GM10266 (cell line): ENCODE measurements at regions not wholly inside any gene's neighbourhood (a gene's known extent, or its start where the extent isn't known, plus 50 kb on each side); places are given as distances from the start of the nearest gene placed in this dataset.
"Not testable (repeated sequence)": the region's sequence is repeated elsewhere in the genome, so short reads cannot be mapped to it uniquely, and the experiment has no call there.

Experiments
- DNase-seq: peaks from one replicate; pipeline ENCODE4 v3.0.0; 2012; ENCODE audit errors: extremely low spot score
- TF ChIP-seq, protein P1 (sequence below): IDR thresholded peaks from 2 replicates; pipeline ENCODE4 v1.5.1; 2012; ENCODE audit warnings: mild to moderate bottlenecking, low read depth; ENCODE audit not compliant: control insufficient read depth, insufficient read depth; ENCODE audit errors: missing control alignments

- no peak for DNase-seq
- TF ChIP-seq, protein P1, sequence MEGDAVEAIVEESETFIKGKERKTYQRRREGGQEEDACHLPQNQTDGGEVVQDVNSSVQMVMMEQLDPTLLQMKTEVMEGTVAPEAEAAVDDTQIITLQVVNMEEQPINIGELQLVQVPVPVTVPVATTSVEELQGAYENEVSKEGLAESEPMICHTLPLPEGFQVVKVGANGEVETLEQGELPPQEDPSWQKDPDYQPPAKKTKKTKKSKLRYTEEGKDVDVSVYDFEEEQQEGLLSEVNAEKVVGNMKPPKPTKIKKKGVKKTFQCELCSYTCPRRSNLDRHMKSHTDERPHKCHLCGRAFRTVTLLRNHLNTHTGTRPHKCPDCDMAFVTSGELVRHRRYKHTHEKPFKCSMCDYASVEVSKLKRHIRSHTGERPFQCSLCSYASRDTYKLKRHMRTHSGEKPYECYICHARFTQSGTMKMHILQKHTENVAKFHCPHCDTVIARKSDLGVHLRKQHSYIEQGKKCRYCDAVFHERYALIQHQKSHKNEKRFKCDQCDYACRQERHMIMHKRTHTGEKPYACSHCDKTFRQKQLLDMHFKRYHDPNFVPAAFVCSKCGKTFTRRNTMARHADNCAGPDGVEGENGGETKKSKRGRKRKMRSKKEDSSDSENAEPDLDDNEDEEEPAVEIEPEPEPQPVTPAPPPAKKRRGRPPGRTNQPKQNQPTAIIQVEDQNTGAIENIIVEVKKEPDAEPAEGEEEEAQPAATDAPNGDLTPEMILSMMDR, result no peak
Observed at GRCh38 chr6:47419621-47420020, 58.0 kb upstream of the CD2AP start.

DNA sequence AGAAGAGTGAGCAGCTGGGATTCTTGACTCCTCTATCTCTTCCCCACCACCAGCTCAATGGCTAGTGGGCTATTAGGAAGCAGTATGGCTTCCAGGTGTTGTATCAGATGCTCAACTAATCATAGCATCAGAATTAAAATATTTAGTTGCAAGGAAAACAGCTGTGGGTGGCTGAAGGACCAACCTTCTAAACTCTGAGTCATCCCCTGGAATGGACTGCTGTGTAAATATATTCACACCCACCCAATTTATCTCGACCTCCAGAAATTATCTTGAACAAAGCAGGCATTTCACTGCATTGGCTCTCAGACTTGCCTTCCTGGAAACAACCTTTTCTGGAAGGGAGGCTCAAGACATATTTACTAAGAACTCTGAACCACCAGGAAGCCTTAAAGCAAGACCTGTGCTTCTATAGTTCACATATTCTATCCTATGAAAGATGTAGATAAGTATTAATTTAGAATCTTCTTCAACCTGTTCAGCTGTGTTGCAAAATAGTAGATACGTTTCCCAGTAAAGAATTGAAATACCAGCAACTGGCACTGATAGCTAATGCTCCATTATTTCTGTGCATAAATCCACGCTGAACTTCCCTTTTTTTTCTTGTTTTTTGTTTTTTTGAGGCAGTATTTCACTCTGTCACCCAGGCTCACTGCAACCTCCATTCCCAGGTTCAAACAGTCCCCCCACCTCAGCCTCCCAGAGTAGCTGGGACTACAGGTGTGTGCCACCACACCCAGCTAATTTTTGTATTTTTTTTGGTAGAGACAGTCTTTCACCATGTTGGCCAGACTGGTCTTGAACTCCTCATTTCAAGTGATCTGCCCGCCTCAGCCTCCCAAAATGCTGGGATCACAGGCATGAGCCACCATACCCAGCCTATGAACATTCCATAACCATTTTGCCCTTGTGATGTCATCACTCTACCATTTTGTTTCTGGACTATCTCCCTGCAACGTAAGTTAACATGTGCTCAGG lies 56.9 kb upstream of the CD2AP start:
- TF ChIP-seq, protein P1, result no peak
- DNase-seq, result no peak

- TF ChIP-seq, protein P1, result no peak
- no peak for DNase-seq
Observed at GRCh38 chr6:47423079-47423478, 54.5 kb upstream of the CD2AP start.

DNA sequence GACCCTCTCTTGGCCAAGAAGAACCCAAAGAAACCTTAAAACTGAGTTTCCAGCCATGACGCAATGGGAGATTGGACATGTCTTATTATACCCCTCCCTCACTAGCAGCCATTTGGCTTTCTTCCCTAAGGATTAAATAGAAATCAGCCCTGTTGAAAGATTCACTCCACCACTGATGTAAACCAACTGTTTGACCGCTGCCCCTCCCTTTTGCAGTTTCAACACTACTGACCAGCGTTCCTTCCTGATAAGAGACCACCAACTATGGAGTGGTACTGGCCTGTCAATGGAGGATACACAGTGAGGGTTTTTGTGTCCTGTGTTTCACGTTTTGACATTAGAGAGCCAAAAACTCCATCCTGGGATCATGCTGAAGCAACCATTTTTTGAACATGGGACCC lies 53.2 kb upstream of the CD2AP start:
- DNase-seq, result no peak
- TF ChIP-seq, protein P1, result no peak

DNA sequence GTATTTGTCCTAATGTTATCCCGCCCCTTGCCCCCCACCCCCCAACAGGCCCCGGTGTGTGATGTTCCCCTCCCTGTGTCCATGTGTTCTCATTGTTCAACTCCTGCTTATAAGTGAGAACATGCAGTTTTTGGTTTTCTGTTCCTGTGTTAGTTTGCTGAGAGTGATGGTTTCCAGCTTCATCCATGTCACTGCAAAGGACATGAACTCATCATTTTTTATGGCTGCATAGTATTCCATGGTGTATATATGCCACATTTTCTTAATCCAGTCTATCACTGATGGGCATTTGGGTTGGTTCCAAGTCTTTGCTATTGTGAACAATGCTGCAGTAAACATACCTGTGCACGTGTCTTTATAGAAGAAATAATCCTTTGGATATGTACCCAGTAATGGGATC lies 51.9 kb upstream of the CD2AP start:
- not testable (repeated sequence) for DNase-seq

GRCh38 chr6:47426524-47427302 lies 50.9 kb upstream of the CD2AP start:
- TF ChIP-seq, protein P1, result no peak
- no peak for DNase-seq

DNA sequence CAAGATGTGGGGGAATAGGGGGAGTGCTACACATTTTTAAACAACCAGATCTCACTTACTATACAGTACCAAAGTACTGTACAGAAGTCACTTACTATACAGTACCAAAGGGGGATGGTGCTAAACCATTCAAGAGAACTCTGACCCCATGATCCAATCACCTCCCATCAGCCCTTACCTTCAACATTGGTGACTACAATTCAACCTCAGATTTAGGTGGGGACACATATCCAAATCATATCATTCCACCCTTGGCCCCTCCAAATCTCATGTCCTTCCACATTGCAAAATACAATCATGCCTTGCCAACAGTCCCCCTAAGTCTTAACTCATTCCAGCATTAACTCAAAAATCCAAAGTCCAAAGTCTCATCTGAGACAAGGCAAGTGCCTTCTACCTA lies 49.9 kb upstream of the CD2AP start:
- TF ChIP-seq, protein P1, result no peak
- no peak for DNase-seq
